ENCODE measurements at regions not wholly inside any gene's neighbourhood (a gene's known extent, or its start where the extent isn't known, plus 50 kb on each side); places are given as distances from the start of the nearest gene placed in this dataset.
A peak's percentile ranks its signal among the peaks of the same experiment; 100 is the strongest.

- no peak for TF ChIP-seq ZFP3 (CRISPR knock-in tag; IDR thresholded peaks at IDR 0.05)
- no peak for TF ChIP-seq ARNTL (CRISPR knock-in tag; IDR thresholded peaks at IDR 0.05; ENCODE audit: borderline replicate concordance, low read depth)
- TF ChIP-seq ESRRG (CRISPR knock-in tag; IDR thresholded peaks at IDR 0.05): no peak
- ATAC-seq: no peak
These were observed 321.2 kb upstream of the CDH7 start for GRCh38 chr18:65429601-65430000.

GRCh38 chr18:65425366-65425765 is 325.4 kb upstream of the CDH7 start:
- TF ChIP-seq TCF4 (CRISPR knock-in tag; IDR thresholded peaks at IDR 0.05; ENCODE audit: borderline replicate concordance) (peak; percentile 64; the same call in 1 of the 2 replicates), TSHZ2 (CRISPR knock-in tag; IDR thresholded peaks at IDR 0.05) (peak; percentile 38; the same call in 1 of the 2 replicates), TOX (CRISPR knock-in tag; IDR thresholded peaks at IDR 0.05; ENCODE audit: borderline replicate concordance) (no peak)

GRCh38 chr18:65423776-65424175 is 327.0 kb upstream of the CDH7 start:
- TF ChIP-seq TCF4 (CRISPR knock-in tag; IDR thresholded peaks at IDR 0.05; ENCODE audit: borderline replicate concordance) (no peak), ESRRG (CRISPR knock-in tag; IDR thresholded peaks at IDR 0.05) (no peak), OSR1 (CRISPR knock-in tag; IDR thresholded peaks at IDR 0.05) (no peak), ZNF565 (CRISPR knock-in tag; conservative IDR thresholded peaks at IDR 0.05; ENCODE audit: low read depth) (no peak), POU6F1 (CRISPR knock-in tag; IDR thresholded peaks at IDR 0.05; ENCODE audit: borderline replicate concordance, low read depth) (no peak), TOX (CRISPR knock-in tag; IDR thresholded peaks at IDR 0.05; ENCODE audit: borderline replicate concordance) (no peak), PATZ1 (CRISPR knock-in tag; IDR thresholded peaks at IDR 0.05; ENCODE audit: borderline replicate concordance) (no peak)
- no peak for ATAC-seq

More at GRCh38 chr18:65425366-65425765, 325.4 kb upstream of the CDH7 start:
- no peak for ATAC-seq

- no peak for ATAC-seq
- TF ChIP-seq ESRRG (CRISPR knock-in tag; IDR thresholded peaks at IDR 0.05) (no peak), POU6F1 (CRISPR knock-in tag; IDR thresholded peaks at IDR 0.05; ENCODE audit: borderline replicate concordance, low read depth) (no peak), ZFP3 (CRISPR knock-in tag; IDR thresholded peaks at IDR 0.05) (no peak), ZNF70 (CRISPR knock-in tag; IDR thresholded peaks at IDR 0.05) (no peak), CREB5 (CRISPR knock-in tag; IDR thresholded peaks at IDR 0.05; ENCODE audit: low read depth) (no peak), TCF4 (CRISPR knock-in tag; IDR thresholded peaks at IDR 0.05; ENCODE audit: borderline replicate concordance) (no peak), ZNF8 (CRISPR knock-in tag; IDR thresholded peaks at IDR 0.05) (no peak), ISL1 (CRISPR knock-in tag; IDR thresholded peaks at IDR 0.05) (no peak), TSHZ2 (CRISPR knock-in tag; IDR thresholded peaks at IDR 0.05) (no peak), ZNF565 (CRISPR knock-in tag; conservative IDR thresholded peaks at IDR 0.05; ENCODE audit: low read depth) (no peak), PPARA (CRISPR knock-in tag; IDR thresholded peaks at IDR 0.05; ENCODE audit: borderline replicate concordance) (no peak), SNAI2 (CRISPR knock-in tag; IDR thresholded peaks at IDR 0.05) (no peak), RARB (CRISPR knock-in tag; IDR thresholded peaks at IDR 0.05) (no peak), ZC3H10 (CRISPR knock-in tag; IDR thresholded peaks at IDR 0.05) (no peak), TOX (CRISPR knock-in tag; IDR thresholded peaks at IDR 0.05; ENCODE audit: borderline replicate concordance) (no peak), BACH2 (CRISPR knock-in tag; IDR thresholded peaks at IDR 0.05; ENCODE audit: borderline replicate concordance) (no peak)
These were observed 328.2 kb upstream of the CDH7 start for GRCh38 chr18:65422544-65423136.
